ENCODE measurements at regions not wholly inside any gene's neighbourhood (a gene's known extent, or its start where the extent isn't known, plus 50 kb on each side); places are given as distances from the start of the nearest gene placed in this dataset.

- H3K36me3 ChIP-seq (ENCODE audit: control insufficient read depth, insufficient read depth, low read length): no peaks in the 10 kb centered on the region
- DNase-seq (ENCODE audit: low read depth): no peak
- no peaks in the 10 kb centered on the region for H3K27me3 ChIP-seq (ENCODE audit: control insufficient read depth, insufficient read depth, low read length)
- TF ChIP-seq, protein P1, sequence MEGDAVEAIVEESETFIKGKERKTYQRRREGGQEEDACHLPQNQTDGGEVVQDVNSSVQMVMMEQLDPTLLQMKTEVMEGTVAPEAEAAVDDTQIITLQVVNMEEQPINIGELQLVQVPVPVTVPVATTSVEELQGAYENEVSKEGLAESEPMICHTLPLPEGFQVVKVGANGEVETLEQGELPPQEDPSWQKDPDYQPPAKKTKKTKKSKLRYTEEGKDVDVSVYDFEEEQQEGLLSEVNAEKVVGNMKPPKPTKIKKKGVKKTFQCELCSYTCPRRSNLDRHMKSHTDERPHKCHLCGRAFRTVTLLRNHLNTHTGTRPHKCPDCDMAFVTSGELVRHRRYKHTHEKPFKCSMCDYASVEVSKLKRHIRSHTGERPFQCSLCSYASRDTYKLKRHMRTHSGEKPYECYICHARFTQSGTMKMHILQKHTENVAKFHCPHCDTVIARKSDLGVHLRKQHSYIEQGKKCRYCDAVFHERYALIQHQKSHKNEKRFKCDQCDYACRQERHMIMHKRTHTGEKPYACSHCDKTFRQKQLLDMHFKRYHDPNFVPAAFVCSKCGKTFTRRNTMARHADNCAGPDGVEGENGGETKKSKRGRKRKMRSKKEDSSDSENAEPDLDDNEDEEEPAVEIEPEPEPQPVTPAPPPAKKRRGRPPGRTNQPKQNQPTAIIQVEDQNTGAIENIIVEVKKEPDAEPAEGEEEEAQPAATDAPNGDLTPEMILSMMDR (IDR thresholded peaks at IDR 0.05; ENCODE audit: insufficient read depth, low read length, poor library complexity, severe bottlenecking): no peak
- no peak overlapping the region for H3K4me3 ChIP-seq (ENCODE audit: low read depth, low read length)
Observed at GRCh38 chr14:26846388-26846787, 248.6 kb upstream of the NOVA1 start.

DNA sequence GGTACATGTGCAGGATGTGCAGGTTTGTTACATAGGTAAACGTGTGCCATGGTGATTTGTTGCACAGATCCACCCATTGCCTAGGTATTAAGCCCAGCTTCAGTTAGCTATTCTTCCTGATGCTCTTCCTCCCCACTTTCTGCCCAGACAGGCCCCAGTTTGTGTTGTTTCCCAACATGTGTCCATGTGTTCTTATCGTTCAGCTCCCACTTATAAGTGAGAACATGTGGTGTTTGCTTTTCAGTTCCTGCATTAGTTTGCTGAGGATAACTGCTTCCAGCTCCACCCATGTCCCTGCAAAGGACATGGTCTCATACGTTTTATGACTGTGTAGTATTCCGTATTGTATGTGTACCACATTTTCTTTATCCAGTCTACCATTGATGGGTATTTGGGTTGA, 251.7 kb upstream of the NOVA1 start:
- TF ChIP-seq, protein P1 (IDR thresholded peaks at IDR 0.05; ENCODE audit: insufficient read depth, low read length, poor library complexity, severe bottlenecking): no peak
- no peaks in the 10 kb centered on the region for H3K27me3 ChIP-seq (ENCODE audit: control insufficient read depth, insufficient read depth, low read length)
- no peak overlapping the region for H3K4me3 ChIP-seq (ENCODE audit: low read depth, low read length)
- DNase-seq (ENCODE audit: low read depth): no peak
- H3K36me3 ChIP-seq (ENCODE audit: control insufficient read depth, insufficient read depth, low read length): no peaks in the 10 kb centered on the region

- DNase-seq (ENCODE audit: low read depth): no peak
- no peaks in the 10 kb centered on the region for H3K36me3 ChIP-seq (ENCODE audit: control insufficient read depth, insufficient read depth, low read length)
- H3K4me3 ChIP-seq (ENCODE audit: low read depth, low read length): no peak overlapping the region
- H3K27me3 ChIP-seq (ENCODE audit: control insufficient read depth, insufficient read depth, low read length): no peaks in the 10 kb centered on the region
- TF ChIP-seq, protein P1 (IDR thresholded peaks at IDR 0.05; ENCODE audit: insufficient read depth, low read length, poor library complexity, severe bottlenecking): no peak
Observed at GRCh38 chr14:26851793-26852192, 254.0 kb upstream of the NOVA1 start.

DNA sequence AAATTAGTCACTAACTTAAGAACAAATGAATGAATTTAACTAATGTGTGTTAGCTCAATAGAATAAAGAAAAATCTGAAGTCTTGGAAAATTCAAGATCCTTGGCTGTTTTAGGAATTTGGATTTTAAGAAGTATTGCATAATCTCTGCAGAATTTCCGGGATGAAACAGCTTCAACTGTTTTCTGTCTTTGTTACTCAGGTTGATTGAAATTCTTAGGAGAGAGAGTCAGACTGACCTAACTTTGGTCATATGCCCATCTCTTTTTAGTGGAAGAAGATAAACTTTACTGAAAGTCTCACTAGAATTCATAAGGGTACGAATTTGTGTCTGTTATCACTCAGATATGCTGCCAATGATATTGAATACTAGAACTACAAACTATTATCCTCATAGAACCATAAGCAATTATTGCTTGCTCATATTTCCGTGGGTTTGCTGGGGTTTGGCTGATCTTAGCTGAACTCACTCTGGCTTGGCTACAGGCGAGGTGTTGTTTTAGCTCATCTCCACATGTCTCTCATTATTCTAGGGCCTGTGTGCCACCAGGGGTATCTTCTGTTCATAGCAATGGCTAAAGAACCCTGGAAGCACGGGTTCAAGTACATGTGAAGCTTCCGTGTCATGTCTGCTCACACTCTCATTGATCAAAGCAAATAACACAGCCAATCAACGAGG, 257.4 kb upstream of the NOVA1 start:
- H3K4me3 ChIP-seq (ENCODE audit: low read depth, low read length): no peak overlapping the region
- no peak for DNase-seq (ENCODE audit: low read depth)
- H3K36me3 ChIP-seq (ENCODE audit: control insufficient read depth, insufficient read depth, low read length): no peaks in the 10 kb centered on the region
- TF ChIP-seq, protein P1 (IDR thresholded peaks at IDR 0.05; ENCODE audit: insufficient read depth, low read length, poor library complexity, severe bottlenecking): no peak
- H3K27me3 ChIP-seq (ENCODE audit: control insufficient read depth, insufficient read depth, low read length): no peaks in the 10 kb centered on the region

- no peaks in the 10 kb centered on the region for H3K27me3 ChIP-seq (ENCODE audit: control insufficient read depth, insufficient read depth, low read length)
- H3K36me3 ChIP-seq (ENCODE audit: control insufficient read depth, insufficient read depth, low read length): no peaks in the 10 kb centered on the region
- TF ChIP-seq, protein P1 (IDR thresholded peaks at IDR 0.05; ENCODE audit: insufficient read depth, low read length, poor library complexity, severe bottlenecking): no peak
- no peak overlapping the region for H3K4me3 ChIP-seq (ENCODE audit: low read depth, low read length)
- no peak for DNase-seq (ENCODE audit: low read depth)
Observed at GRCh38 chr14:26856876-26857518, 259.2 kb upstream of the NOVA1 start.

- TF ChIP-seq, protein P1 (IDR thresholded peaks at IDR 0.05; ENCODE audit: insufficient read depth, low read length, poor library complexity, severe bottlenecking): no peak
- H3K27me3 ChIP-seq (ENCODE audit: control insufficient read depth, insufficient read depth, low read length): no peaks in the 10 kb centered on the region
- H3K36me3 ChIP-seq (ENCODE audit: control insufficient read depth, insufficient read depth, low read length): no peaks in the 10 kb centered on the region
- no peak overlapping the region for H3K4me3 ChIP-seq (ENCODE audit: low read depth, low read length)
- no peak for DNase-seq (ENCODE audit: low read depth)
Observed at GRCh38 chr14:26859483-26859882, 261.6 kb upstream of the NOVA1 start.

All from kidney epithelial cell (primary cell).